RWPE2 (cell line): ENCODE measurements at regions not wholly inside any gene's neighbourhood (a gene's known extent, or its start where the extent isn't known, plus 50 kb on each side); places are given as distances from the start of the nearest gene placed in this dataset.

Experiments
- ATAC-seq: fragments of 200-7000 bp; cut with Tn5 transposase; 3 replicates; pipeline ENCODE4 v1.9.1; 2021; ENCODE audit warnings: low read depth
- DNase-seq: peaks from one replicate; pipeline ENCODE4 v3.0.0-alpha.2; 2020; ENCODE audit warnings: low spot score
- H3K27ac ChIP-seq: fragments of 450-650 bp; 2 replicates; pipeline ENCODE4 v1.5.1; 2017; ENCODE audit warnings: mild to moderate bottlenecking; ENCODE audit not compliant: poor library complexity, severe bottlenecking
- H3K27me3 ChIP-seq: fragments of 250-450 bp; sonication (Bioruptor Pico); 2 replicates; pipeline ENCODE4 v1.5.1; 2021; ENCODE audit warnings: mild to moderate bottlenecking, moderate library complexity; ENCODE audit not compliant: insufficient read depth, poor library complexity, severe bottlenecking
- H3K36me3 ChIP-seq: fragments of 250-450 bp; sonication (Bioruptor Pico); 2 replicates; pipeline ENCODE4 v1.5.1; 2020; ENCODE audit warnings: low read depth, mild to moderate bottlenecking, moderate library complexity
- H3K4me1 ChIP-seq: fragments of 250-450 bp; sonication (Bioruptor Pico); 2 replicates; pipeline ENCODE4 v1.5.1; 2021; ENCODE audit warnings: mild to moderate bottlenecking, moderate library complexity; ENCODE audit not compliant: insufficient read depth, poor library complexity, severe bottlenecking
- H3K4me3 ChIP-seq: fragments of 250-450 bp; sonication (Bioruptor Pico); 2 replicates; pipeline ENCODE4 v1.5.1; 2021; ENCODE audit warnings: mild to moderate bottlenecking, moderate library complexity; ENCODE audit not compliant: severe bottlenecking
- H3K9me3 ChIP-seq: fragments of 250-450 bp; sonication (Bioruptor Pico); 2 replicates; pipeline ENCODE4 v1.5.1; 2021; ENCODE audit warnings: mild to moderate bottlenecking, moderate library complexity; ENCODE audit not compliant: severe bottlenecking
- TF ChIP-seq, protein P1 (sequence below): fragments of 450-650 bp; IDR thresholded peaks from one replicate; pipeline ENCODE4 v1.5.1; 2017; ENCODE audit warnings: mild to moderate bottlenecking, moderate library complexity; ENCODE audit not compliant: poor library complexity, severe bottlenecking

DNA sequence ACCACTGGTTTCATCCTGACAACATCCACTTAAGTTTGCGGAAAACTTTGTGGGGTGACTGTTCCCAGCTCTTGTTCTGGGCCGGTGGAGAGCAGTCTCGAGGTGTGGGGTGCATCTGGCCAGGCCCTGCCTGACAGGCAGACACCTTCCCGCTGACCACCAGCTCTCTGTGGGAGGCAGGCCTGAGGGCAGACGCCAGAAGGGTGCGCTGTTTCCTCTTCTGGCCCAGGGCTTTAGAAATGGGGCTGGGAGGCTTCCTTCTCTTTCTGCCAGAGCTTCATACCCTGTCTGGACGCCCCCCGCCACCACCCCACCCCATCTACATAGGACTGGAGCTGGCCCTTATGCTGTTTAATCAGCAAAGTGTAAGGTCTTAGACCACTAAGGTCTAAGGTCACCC, 263.8 kb downstream of the LOXHD1 start:
- no peak overlapping the region for H3K4me3 ChIP-seq
- H3K36me3 ChIP-seq = no peaks in the 10 kb centered on the region
- H3K4me1 ChIP-seq = peaks cover 4% of the 10 kb centered on the region
- ATAC-seq (no peak), DNase-seq (no peak)
- no peaks in the 10 kb centered on the region for H3K27me3 ChIP-seq
- TF ChIP-seq, protein P1, sequence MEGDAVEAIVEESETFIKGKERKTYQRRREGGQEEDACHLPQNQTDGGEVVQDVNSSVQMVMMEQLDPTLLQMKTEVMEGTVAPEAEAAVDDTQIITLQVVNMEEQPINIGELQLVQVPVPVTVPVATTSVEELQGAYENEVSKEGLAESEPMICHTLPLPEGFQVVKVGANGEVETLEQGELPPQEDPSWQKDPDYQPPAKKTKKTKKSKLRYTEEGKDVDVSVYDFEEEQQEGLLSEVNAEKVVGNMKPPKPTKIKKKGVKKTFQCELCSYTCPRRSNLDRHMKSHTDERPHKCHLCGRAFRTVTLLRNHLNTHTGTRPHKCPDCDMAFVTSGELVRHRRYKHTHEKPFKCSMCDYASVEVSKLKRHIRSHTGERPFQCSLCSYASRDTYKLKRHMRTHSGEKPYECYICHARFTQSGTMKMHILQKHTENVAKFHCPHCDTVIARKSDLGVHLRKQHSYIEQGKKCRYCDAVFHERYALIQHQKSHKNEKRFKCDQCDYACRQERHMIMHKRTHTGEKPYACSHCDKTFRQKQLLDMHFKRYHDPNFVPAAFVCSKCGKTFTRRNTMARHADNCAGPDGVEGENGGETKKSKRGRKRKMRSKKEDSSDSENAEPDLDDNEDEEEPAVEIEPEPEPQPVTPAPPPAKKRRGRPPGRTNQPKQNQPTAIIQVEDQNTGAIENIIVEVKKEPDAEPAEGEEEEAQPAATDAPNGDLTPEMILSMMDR = no peak
- no peaks in the 10 kb centered on the region for H3K9me3 ChIP-seq
- no peak overlapping the region for H3K27ac ChIP-seq

- Histone ChIP-seq H3K4me3 (no peak overlapping the region), H3K36me3 (no peaks in the 10 kb centered on the region)
These were observed 263.1 kb downstream of the LOXHD1 start for GRCh38 chr18:46393961-46394360.

GRCh38 chr18:46395795-46396194, 261.2 kb downstream of the LOXHD1 start:
- ATAC-seq (no peak), DNase-seq (no peak)
- Histone ChIP-seq H3K9me3 (no peaks in the 10 kb centered on the region), H3K4me1 (no peaks in the 10 kb centered on the region), H3K4me3 (no peak overlapping the region), H3K27ac (no peak overlapping the region), H3K27me3 (no peaks in the 10 kb centered on the region), H3K36me3 (no peaks in the 10 kb centered on the region)
- TF ChIP-seq, protein P1 = no peak

More at GRCh38 chr18:46393961-46394360, 263.1 kb downstream of the LOXHD1 start:
- H3K27me3 ChIP-seq = no peaks in the 10 kb centered on the region
- H3K4me1 ChIP-seq = no peaks in the 10 kb centered on the region
- no peaks in the 10 kb centered on the region for H3K9me3 ChIP-seq
- H3K27ac ChIP-seq = no peak overlapping the region
- TF ChIP-seq, protein P1 = no peak
- no peak for ATAC-seq
- DNase-seq = no peak

DNA sequence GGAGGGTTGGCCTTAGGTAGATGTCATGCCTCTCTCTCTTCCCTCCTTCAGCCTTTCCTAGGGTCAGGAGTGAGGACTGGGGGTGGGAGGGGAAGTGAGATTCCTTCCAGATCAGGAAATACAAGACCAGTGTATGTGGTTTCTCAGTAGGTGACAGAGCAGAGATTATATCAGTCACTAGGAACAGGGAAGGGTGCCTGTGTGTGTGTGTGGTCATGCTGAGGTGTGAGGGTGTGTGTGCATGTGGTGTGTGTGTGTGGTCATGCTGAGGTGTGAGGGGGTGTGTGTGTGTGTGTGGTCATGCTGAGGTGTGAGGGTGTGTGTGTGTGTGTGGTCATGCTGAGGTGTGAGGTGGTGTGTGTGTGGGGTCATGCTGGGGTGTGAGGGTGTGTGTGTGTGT, 259.8 kb downstream of the LOXHD1 start:
- H3K36me3 ChIP-seq = no peaks in the 10 kb centered on the region
- TF ChIP-seq, protein P1 = no peak
- no peak overlapping the region for H3K4me3 ChIP-seq
- H3K9me3 ChIP-seq = no peaks in the 10 kb centered on the region
- no peak overlapping the region for H3K27ac ChIP-seq
- H3K4me1 ChIP-seq = no peaks in the 10 kb centered on the region
- H3K27me3 ChIP-seq = no peaks in the 10 kb centered on the region
- ATAC-seq (no peak), DNase-seq (no peak)

DNA sequence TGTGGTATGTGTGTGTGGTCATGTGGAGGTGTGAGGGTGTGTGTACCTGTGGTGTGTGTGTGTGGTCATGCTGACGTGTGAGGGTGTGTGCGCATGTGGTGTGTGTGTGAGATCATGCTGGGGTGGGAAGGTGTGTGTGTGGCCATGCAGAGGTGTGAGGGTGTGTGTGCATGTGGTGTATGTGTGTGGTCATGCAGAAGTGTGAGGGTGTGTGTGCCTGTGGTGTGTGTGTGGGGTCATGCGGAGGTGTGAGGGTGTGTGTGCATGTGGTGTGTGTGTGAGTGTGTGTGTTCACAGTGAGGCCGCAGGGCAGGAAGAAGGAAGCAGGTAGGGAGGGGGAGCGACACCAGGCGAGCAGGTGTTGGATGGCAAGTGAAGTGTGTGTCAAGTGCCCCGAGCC, 259.0 kb downstream of the LOXHD1 start:
- Histone ChIP-seq H3K27ac (no peak overlapping the region), H3K4me3 (no peak overlapping the region), H3K36me3 (no peaks in the 10 kb centered on the region), H3K4me1 (no peaks in the 10 kb centered on the region), H3K9me3 (no peaks in the 10 kb centered on the region), H3K27me3 (no peaks in the 10 kb centered on the region)
- no peak for DNase-seq
- no peak for ATAC-seq
- TF ChIP-seq, protein P1 = no peak
